ENCODE measurements at regions not wholly inside any gene's neighbourhood (a gene's known extent, or its start where the extent isn't known, plus 50 kb on each side); places are given as distances from the start of the nearest gene placed in this dataset.
"Not testable (repeated sequence)": the region's sequence is repeated elsewhere in the genome, so short reads cannot be mapped to it uniquely, and the experiment has no call there.

DNA sequence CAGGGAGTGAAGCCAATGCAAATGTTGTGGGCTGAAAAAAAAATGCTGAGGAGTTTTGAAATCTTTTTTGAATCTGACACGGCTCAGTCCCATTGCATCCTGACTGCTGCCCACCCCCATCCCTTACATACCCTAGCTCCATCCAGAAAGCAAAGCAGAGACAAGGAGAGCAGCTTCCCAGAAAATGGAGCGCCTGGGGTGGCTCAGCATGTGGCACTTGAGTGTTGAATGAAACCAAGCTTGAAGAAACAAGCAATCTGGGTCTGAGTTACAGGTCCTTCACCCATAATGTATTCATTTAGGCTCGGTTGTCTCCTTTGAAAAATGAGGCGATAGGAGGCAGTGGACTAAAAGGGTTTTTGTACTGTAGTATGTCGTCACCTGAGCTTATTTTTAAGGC lies 244.2 kb upstream of the ACVR2A start:
- no peak for DNase-seq

DNA sequence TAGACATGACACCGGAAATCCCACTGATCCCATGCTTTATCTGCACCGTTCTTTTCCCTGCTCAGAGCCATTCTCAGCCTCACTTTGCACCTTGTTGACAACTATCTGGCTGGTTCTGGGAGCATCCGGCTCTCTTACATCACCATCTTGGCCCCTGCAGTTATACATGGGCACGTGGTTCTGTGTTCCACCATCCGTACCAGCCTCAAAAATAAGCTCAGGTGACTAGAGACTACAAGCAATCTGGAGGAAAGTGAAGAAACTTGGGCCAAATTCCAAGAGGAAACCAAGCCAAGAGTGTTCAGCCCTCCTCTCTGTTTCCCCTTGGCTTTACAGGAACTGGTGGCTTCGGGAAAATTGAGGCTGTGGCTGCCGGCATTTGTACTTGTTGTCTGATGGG lies 244.6 kb upstream of the ACVR2A start:
- DNase-seq: no peak

DNA sequence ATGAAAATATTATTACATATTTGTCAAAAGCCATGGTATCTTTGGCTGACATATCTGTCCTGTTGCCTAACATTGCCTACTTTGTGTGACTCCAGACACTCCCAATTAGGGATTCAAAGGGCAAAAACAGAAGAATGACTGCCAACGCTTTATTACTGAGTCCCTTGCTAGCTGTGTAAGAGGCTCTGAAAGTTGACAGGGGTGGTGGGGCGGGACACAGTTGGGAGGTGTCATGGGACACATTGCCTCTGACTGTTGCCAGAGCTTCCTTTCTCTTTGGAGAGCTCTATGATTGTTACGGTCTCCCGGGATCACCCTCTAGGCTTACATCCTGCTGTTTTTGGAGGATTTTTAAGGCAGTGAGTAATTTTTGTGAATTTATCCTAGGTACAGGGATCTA lies 249.6 kb upstream of the ACVR2A start:
- DNase-seq: no peak

DNA sequence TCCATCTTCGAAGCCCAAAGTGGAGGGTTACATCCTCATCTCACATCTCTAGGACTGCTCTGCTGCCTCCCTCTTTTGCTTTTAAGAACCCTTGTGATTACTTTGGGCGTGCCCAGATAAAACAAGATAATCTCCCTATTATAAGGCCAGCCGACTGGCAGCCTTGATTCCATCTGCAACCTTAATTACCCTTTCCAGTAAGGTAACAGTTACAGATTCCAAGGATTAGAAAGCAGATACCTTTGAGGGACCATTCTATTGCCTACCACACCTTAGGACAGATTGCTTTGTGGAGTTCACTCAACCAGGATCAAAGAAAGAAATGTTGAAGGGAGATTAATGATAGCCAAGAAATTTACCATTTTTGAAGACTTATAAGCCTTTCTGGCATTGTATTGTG lies 250.8 kb upstream of the ACVR2A start:
- DNase-seq: no peak

DNA sequence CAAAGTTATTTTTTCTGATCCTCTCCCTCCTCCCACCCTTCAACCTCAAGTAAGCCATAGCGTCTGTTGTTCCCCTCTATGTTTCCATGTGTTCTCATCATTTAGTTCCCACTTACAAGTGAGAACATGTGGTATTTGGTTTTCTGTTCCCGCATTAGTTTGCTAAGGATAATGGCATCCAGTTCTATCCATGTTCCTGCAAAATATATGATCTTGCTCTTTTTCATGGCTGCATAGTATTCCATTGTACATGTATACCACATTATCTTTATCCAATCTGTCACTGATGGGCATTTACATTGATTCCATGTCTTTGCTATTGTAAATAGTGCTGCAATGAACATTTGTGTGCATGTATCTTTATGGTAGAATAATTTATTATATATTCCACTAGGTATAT lies 252.0 kb upstream of the ACVR2A start:
- not testable (repeated sequence) for DNase-seq

DNA sequence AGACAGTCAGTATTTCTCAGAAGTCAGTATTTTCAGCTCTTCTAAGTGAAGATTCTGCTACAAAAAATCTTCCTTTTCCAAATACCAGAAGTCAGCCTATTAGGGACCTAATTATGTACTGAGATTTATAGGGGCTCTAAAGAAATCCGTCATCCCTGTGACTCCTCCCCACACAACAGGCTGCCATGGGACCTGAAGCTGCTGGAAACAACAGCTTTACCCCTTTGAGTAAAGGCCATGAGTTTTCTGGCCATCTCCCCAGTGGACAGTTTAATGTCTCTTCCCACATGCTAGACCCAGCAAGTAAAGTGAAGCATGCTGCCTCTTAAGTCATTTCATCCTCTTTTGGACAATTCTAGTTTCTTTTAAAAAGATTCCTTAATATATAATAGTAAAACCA lies 255.7 kb upstream of the ACVR2A start:
- no peak for DNase-seq

DNA sequence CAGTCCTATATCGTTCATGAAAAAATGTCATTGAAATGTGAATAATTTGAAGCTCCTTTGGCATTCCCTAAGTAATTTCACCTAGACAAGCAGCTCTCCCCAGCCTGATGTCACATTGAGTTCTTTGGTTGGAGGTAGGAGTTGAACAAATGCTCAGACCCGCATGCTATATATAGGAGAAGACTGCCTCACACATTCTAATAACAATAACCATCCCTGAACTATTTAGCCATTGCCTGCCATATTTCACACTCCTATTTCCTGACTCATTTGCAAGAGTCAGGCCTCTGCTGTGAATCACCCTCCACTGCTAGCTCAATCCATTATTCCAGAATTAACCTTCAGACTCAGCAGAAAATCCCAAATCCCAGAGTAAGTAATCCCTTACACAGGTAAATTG lies 256.6 kb upstream of the ACVR2A start:
- no peak for DNase-seq

DNA sequence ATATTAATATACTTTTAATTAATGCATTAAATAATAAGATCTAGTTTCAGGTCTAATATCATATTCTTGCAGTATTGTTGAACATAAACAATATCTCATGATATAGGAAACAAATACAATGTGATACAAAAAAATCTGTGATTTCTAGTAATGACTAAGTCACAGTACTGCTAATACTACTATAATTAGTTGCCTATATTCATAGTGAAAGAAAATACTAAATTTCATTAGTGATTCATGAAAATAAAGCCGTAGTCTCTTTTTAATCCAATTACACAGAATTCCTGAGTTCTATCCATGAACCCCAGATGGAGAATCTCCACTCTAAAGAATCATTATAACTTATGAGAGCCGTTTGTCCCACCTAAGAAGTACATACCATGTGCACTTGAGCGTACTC lies 266.3 kb upstream of the ACVR2A start:
- no peak for DNase-seq

DNA sequence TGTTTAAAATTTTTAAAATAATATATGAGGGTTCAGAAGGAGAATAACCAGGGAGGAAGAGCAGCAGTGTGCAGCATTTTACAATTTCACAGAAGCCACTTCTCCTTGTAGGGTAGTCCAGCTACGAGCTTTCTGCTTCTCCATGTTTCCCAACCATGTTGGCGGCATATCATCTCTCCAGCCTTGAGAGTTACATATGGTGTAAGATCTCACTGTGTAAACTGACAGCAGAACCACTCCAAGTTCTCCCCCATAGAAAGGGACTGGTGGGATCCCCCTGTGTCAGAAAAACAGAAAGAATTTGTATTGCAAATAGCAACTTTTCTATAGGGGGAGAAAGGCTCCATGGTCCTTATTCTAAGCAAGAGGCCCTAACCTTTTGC lies 266.8 kb upstream of the ACVR2A start:
- DNase-seq: no peak

DNA sequence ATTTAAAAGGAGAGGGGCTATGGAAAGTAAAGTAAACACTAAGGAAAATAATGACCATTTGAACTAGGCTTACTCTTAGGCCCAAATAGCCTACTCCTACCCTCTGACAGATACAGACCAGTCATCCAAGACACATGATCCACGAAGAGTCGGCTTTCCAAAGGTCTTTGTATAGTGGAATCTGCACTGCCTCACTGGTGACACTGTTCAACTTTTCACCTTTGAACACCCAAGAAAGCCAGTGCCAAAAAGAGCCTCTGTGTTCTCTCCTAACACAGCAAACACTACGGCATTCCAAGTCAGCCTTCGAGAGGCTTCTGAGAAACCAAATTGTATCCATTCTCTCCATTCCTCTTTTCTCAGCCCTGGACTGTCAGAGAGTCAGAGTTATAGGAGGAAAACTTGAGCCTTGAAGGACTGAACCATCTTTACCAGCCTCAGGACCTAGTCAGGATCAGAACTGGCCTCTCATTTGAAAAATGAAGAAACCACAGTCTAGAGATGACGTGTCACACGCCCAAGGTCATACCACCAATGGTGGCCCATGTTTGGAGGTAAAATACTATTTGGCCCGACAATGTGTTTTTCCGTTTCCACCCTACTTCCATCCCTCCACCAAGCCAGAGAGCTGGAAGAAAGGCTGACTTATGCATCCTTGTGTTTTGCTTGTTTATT lies 267.4 kb upstream of the ACVR2A start:
- no peak for DNase-seq

DNA sequence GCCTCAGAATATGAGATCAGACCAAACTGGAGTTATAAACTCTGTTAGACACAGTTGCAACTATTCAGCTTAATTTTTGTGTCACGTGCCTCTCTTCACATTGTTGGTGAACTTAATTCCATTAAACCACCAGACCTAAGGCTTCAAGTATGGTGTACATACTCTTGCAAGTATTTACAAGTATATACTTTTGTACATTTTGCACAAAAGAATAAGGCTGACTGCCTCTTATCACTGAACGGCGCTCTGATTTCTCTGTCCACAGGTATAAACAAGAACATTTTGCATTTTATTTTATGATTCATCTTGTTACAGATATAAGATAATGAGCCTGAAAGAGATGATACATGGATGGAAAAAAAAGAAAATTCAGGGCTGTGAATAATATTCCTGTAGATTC lies 269.7 kb upstream of the ACVR2A start:
- DNase-seq: no peak

DNA sequence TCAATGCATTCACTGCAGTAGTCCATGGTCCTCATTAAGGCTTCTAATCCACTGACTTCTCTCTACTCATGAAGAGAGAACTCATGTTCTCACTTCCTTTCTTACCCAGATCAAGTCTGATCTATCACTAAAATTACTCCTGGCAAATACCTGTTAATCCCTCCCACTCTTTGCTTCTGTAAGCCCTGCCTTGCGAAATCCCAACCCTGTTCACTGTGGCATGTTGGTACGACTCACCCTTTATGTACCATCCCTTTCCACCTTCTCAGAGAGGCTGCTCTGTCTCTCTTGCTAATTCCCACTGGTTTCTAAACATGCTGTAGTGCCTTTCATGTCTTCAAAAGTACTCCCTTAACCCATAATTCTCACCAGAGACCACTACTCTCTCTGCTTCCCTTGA lies 272.2 kb upstream of the ACVR2A start:
- no peak for DNase-seq

DNA sequence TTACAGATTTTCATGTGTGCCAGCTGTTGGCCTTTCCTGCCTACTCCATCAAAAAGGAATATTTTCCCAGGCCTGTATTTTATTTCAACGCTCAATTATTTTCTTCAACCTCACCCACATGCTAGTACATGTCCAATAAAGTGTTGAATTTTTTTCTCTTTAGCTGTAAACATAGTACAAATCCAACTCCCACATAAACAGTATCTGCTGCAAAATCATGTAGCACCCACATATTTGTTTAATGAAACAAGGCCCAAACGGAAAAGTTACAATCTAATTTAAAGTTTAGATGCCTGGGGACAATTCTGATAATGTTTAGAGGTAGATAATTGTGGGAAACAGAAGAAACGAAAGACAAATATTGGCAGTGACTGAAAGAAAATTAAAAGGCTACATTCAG lies 275.4 kb upstream of the ACVR2A start:
- no peak for DNase-seq

DNA sequence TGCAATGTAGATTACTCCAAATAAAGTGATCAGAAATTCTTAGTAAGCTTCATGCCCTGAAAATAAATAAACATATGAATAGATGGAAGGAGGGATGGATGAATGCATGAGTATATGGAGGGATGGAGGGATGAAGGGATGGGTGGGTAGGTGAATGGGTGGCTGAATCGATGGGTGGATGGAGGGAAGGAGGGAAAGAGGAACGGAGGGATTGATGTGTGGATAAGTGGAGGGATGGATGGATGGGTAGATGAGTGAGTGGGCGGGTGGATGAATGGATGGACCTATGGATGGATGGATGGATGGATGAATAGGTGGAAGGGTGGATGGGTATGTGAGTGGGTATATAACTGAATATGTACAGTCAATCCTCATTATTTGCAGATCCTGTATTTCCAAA lies 276.7 kb upstream of the ACVR2A start:
- no peak for DNase-seq

DNA sequence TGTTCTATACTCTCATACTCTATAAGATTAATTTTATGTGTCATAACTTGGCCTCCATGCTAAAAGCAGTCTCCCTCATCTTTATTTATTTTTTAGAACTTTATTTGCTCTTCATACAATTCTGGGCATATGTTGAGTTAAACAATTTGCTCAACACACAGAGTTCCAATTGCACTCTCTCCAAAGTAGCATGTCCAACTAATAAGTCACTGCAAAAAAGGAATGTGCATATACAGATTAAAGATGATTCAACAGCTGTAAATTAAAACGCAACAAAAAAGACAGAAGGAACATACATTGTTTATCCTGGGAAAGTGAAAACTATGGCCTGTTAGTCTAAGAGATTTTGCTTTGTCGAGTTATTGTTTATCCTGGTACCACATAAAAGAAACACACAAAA lies 277.7 kb upstream of the ACVR2A start:
- no peak for DNase-seq

DNA sequence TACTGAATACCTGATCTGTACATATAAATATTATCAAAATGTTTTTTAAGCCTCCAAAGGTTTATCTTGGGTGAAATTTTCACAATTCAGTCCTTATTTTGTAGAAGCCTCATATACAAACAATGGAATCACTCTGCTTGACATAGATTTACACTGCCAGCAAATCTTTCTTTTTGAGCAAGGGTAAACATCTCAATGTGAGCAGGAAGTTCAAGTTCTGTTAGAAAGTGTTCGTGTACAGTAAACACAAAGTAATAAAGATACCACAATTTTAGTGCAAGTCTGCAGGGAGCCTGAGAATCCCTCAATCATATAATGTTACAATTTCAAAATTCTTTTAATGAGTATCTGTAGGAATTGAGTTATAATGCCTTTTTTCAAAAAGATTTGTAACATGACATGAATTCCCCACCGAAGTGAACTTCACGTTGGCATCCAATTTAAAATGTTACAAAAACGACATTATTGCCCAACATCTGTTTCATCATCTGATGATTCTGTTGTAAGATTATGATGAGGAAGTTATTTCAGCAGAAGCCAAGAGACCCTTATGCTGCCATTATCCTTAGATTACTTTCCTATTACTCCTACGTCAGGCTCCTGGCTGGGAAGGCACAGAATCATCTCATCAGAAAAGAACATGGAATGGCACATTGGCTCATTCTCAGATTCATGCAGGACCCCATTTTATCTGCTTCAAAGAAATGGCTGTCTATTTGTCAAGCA lies 283.9 kb upstream of the ACVR2A start:
- DNase-seq: no peak

DNA sequence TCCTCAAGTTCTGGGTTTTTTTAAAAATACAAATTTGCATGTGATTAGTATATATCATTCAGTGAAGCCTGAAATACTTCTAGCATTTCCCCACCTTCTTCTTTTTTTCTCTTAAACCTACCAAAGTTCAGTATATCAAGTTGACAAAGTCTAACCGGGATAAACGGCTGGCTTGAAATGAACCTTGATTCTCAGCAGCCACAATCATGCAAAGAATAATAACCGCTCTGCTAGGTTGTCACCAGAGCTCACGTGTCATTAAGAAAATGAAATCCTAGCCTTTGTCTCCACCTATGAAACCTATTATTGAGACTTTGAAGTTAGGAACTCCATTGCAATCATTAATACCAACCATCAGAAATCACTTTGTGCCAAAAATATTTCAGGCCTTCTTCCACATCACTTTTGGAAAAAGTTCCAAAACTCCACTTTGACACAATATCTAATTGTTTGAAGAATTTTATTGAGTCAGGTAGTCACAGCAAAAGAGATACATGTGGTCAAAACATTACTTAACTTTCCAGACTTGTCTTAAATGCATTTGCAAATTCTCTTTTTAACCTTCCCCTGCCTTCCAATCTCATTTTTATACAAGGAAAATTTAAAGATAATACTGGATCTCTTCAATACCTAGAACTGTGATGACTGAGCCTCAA lies 285.6 kb upstream of the ACVR2A start:
- DNase-seq: no peak

DNA sequence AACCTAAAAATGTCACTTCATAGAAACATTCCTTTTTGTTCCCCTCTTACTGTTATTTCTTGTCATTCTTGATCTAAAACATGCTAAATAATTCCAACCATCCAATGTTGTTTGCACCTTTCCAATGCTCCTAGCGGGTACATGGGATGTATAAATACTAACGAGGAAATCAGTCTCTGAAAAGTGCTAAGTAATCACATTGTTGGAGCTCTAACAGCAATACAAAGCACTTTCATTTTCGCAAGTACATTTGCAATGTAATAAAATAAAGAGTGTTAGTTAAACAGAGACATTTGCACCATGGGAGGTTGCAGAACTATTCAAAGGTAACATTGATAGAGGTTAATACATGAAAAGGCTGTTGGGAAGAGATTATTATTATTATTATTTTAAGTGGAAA lies 286.2 kb upstream of the ACVR2A start:
- no peak for DNase-seq

DNA sequence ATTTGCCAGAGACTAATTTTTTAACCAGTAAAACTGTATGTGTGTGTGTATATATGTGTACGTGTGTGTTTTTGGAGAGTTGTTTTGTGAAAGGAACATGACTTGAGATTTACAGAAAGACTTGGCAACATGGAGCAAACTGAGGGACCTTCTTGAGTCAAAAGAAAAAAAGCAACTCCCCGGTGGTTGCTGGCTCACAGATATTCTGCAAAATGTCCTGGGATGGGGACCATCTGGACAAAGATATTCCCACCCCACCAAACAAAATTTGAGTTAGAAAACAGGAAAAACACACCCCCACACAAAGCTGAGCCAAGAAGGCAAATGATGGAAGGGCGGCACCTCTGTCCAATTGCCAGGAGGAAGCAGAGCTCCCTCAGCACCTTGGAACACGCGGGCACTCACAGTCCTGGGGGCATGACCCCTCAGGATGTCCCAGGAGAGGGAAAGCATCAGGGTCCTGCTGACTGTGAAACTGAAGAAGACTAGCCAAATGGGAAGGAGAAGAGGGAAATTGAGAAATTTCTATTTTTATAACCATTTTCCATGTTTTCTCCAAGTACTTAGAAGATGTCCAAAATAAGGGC lies 290.2 kb upstream of the ACVR2A start:
- DNase-seq: no peak

DNA sequence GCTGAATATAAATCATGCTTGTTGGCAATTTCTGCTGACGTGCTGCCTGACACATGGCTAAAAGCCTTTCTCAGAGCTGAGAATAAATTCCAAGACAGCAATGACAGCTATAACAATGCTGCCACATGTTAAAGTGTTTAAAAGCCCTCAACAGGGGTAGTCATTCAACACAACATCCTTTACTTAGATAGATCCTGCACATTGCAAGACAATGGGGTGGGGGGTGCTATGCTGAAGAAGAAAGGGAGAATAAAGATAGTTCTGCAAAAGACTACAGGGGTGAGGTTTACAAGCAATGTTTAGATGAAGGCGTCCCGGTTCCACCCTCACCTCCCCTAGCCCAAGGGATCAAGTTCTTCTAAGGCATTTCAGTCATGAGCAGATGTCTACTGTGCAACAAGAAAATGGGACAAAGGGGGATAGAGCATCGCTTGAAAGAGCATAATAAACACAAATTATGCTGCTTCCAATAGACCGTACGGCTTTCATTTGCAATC lies 291.0 kb upstream of the ACVR2A start:
- DNase-seq: no peak

DNA sequence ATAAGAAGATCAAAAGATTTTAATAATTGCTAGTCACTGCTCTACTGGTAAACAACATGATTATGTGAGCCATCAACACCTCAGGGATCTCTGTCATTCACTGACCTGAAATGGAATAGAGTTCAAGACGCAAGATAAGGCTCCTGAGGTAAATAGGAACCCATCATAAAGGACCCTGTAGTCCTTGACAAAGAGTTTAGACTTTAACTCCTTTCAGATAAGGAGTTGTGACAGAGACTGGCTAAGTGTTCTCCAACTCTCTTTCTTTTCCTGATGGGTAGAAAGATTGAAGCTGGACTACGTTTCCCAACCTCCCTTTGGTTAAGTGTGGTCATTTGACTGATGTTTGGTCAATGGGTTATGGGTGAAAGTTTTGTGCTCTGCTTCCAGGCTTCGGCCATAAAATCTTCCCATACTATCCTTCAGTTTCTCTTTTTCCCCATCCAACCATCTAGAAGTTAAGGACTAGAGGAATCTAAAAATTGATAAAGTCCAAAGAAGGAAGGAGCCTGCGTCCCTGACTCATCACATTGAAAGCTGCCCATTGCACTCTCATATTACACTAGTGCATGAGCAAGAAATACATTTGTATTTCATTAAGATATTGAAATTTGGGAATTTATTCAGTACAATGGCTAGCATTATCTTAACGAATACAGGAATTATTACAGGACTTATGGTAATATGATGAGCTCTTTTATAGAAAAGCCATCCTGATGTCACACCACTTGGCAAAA lies 293.7 kb upstream of the ACVR2A start:
- DNase-seq: no peak

DNA sequence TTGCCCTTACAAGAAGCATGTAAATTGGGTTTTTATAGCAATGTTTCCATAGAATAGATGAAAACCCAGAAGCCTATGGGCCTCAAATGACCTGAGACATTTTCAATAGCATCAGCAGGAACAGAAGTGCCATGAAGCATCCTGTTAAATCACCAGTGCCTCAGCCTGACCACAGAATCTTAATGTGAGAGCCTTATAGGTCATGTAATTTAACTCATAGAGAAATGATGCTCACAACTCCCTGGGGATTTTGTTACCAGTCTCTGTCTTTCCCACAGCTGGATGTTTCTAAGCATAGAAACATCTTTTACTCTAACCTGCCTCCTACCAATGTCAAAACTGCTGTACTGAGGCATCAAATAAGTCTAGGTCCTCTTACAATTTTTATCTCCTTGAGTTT lies 295.8 kb upstream of the ACVR2A start:
- DNase-seq: no peak

DNA sequence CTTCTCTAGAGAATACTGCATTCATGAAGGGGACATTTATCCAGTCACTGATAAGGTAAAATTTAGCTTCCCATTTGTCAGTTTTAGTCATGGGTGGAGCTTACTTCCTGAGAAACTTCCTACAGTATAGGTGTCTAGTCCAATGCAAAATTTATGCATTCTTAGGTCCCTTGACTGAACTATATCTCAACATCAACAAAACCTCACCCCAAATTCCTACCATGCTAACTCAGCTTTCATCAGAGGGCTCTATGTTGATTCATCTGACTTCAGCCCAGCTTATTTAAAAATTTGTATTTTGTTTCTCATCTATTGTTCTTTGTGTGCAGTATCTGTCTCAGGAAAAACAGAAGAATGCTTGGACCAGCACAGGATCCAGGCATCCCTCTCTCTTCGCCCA lies 296.4 kb upstream of the ACVR2A start:
- no peak for DNase-seq

Data from GOT3 (cell line).